ENCODE measurements at regions not wholly inside any gene's neighbourhood (a gene's known extent, or its start where the extent isn't known, plus 50 kb on each side); places are given as distances from the start of the nearest gene placed in this dataset.

DNA sequence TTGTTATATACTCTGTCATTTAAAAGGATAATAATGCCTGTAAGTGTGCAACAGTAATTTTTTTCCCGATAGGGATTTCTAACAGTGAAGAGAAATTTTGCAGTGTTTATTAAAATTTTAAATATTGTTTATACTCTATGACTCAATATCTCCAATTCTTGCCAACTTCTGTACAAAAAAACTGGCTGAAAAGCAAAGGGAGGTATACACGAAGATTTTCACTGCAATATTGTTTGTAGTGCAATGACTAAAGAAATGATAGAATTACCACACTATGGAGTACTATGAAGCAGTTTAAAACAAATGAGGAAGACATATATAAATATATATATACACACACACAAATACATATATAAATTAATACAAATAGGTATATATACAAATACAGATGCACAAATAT is 187.9 kb upstream of the IL15 start:
- DNase-seq (no peak), ATAC-seq (no peak)
- intact Hi-C loops (cut with DNase I), result no loop called here
- 71 to 79% methylated on average over 2 of the region's 2 CpGs for WGBS, 2 donors
- H3K27me3 ChIP-seq, result no peaks in the 10 kb centered on the region
- H3K4me1 ChIP-seq, result no peaks in the 10 kb centered on the region
- peaks cover 0 to 4% (median 0%) of the 10 kb centered on the region in 11 donors for H3K9me3 ChIP-seq
- H3K4me3 ChIP-seq, result no peak overlapping the region
- no peaks in the 10 kb centered on the region for H3K36me3 ChIP-seq
- TF ChIP-seq, protein P1, sequence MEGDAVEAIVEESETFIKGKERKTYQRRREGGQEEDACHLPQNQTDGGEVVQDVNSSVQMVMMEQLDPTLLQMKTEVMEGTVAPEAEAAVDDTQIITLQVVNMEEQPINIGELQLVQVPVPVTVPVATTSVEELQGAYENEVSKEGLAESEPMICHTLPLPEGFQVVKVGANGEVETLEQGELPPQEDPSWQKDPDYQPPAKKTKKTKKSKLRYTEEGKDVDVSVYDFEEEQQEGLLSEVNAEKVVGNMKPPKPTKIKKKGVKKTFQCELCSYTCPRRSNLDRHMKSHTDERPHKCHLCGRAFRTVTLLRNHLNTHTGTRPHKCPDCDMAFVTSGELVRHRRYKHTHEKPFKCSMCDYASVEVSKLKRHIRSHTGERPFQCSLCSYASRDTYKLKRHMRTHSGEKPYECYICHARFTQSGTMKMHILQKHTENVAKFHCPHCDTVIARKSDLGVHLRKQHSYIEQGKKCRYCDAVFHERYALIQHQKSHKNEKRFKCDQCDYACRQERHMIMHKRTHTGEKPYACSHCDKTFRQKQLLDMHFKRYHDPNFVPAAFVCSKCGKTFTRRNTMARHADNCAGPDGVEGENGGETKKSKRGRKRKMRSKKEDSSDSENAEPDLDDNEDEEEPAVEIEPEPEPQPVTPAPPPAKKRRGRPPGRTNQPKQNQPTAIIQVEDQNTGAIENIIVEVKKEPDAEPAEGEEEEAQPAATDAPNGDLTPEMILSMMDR (IDR thresholded peaks at IDR 0.05), result no peak
- no peak overlapping the region for H3K27ac ChIP-seq

DNA sequence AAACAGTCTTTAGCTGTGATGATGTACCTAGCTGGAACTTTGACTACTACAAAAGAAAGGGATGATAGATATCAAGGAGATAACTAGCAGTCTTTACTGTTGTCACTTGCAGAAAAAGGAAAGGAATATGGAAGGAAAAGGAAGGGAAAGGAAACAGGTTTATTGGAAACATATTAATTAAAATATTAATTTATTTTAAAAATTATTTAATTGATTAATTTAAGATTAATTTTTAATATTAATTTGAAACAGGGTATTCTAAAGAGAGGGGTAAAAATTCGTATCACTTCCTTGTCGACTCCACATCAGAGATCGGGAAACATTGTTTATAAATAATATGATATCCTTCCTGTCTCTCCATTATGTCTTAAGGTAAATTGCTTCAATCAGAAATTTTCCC is 186.5 kb upstream of the IL15 start:
- WGBS, 2 donors, result 72 to 76% methylated on average over 3 of the region's 3 CpGs
- Histone ChIP-seq H3K27me3 (no peaks in the 10 kb centered on the region), H3K36me3 (no peaks in the 10 kb centered on the region), H3K4me3 (no peak overlapping the region), H3K27ac (no peak overlapping the region), H3K9me3 (peaks cover 0 to 4% (median 0%) of the 10 kb centered on the region in 11 donors), H3K4me1 (no peaks in the 10 kb centered on the region)
- intact Hi-C loops (cut with DNase I), result no loop called here
- TF ChIP-seq, protein P1 (IDR thresholded peaks at IDR 0.05), result no peak
- ATAC-seq (no peak), DNase-seq (no peak)

DNA sequence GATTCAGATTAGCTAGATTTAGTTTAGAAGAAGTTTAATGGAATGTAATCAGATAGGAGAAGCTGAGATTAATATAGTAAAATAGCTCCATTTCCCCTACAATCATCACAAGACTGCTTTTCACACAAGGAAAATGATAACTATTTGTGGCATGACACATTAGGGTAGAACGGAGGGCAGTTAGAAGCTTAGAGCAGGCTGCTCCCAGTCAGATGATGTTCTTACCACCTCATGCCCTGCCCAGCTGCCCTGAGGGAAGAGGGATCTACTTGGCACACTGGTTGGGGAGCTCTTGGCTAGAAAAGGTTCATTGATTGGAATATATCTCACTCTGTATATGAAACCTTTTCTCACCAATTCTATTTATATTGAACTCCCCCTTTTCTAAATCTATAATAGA is 180.7 kb upstream of the IL15 start:
- ATAC-seq (no peak), DNase-seq (no peak)
- no peaks in the 10 kb centered on the region for H3K27me3 ChIP-seq
- peaks cover 0 to 4% (median 0%) of the 10 kb centered on the region in 11 donors for H3K9me3 ChIP-seq
- H3K27ac ChIP-seq, result no peak overlapping the region
- H3K36me3 ChIP-seq, result no peaks in the 10 kb centered on the region
- intact Hi-C loops (cut with DNase I), result no loop called here
- H3K4me1 ChIP-seq, result peaks cover 0 to 8% (median 0%) of the 10 kb centered on the region in 9 donors
- TF ChIP-seq, protein P1 (IDR thresholded peaks at IDR 0.05), result no peak
- H3K4me3 ChIP-seq, result no peak overlapping the region
- 60 to 67% methylated on average over 1 of the region's 1 CpG for WGBS, 2 donors

DNA sequence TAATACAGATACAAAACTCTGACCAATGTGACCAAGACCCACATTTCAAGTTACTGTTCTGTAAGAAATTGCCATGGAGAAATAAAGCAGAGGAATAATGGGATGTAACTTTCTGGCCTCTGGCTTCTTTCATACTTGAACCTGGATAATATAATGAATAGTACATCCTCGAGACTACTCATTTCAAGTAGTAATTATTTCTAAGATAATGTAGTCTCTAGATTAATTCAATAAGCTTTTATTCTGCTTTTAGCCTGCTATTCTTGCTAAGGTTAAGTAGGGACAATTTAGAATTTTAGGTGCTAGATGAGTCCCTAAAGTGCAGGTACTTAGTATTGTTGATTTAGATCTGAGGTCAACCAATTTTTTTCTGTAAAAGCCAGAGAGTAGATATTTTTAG is 178.7 kb upstream of the IL15 start:
- DNase-seq (no peak), ATAC-seq (no peak)
- no peaks in the 10 kb centered on the region for H3K27me3 ChIP-seq
- H3K9me3 ChIP-seq, result no peaks in the 10 kb centered on the region
- H3K4me3 ChIP-seq, result no peak overlapping the region
- peaks cover 0 to 8% (median 0%) of the 10 kb centered on the region in 9 donors for H3K4me1 ChIP-seq
- H3K27ac ChIP-seq, result no peak overlapping the region
- WGBS, 2 donors, result 77 to 80% methylated on average over 1 of the region's 1 CpG
- intact Hi-C loops (cut with DNase I), result no loop called here
- TF ChIP-seq, protein P1 (IDR thresholded peaks at IDR 0.05), result no peak
- no peaks in the 10 kb centered on the region for H3K36me3 ChIP-seq

Measured in heart right ventricle (tissue), 16 donors.